ENCODE measurements at regions not wholly inside any gene's neighbourhood (a gene's known extent, or its start where the extent isn't known, plus 50 kb on each side); places are given as distances from the start of the nearest gene placed in this dataset.

GRCh38 chr1:96357141-96357765, 364.3 kb upstream of the PTBP2 start:
- ChIA-PET POLR2A (no interaction called here), CTCF (no interaction called here)
- no peak for TF ChIP-seq CTCF (IDR thresholded peaks at IDR 0.05; ENCODE audit: control extremely low read depth, extremely low read depth, low read depth, missing control alignments)
- no peak for DNase-seq (ENCODE audit: extremely low spot score)

- CTCF ChIA-PET, result no interaction called here
- POLR2A ChIA-PET, result no interaction called here
- no peak for TF ChIP-seq CTCF (IDR thresholded peaks at IDR 0.05; ENCODE audit: control extremely low read depth, extremely low read depth, low read depth, missing control alignments)
- no peak for DNase-seq (ENCODE audit: extremely low spot score)
Measured at GRCh38 chr1:96358057-96358456, 363.5 kb upstream of the PTBP2 start.

GRCh38 chr1:96360036-96360795, 361.4 kb upstream of the PTBP2 start:
- ChIA-PET POLR2A (no interaction called here), CTCF (no interaction called here)
- no peak for TF ChIP-seq CTCF (IDR thresholded peaks at IDR 0.05; ENCODE audit: control extremely low read depth, extremely low read depth, low read depth, missing control alignments)
- no peak for DNase-seq (ENCODE audit: extremely low spot score)

- no peak for TF ChIP-seq CTCF (IDR thresholded peaks at IDR 0.05; ENCODE audit: control extremely low read depth, extremely low read depth, low read depth, missing control alignments)
- no peak for DNase-seq (ENCODE audit: extremely low spot score)
- CTCF ChIA-PET, result no interaction called here
- POLR2A ChIA-PET, result no interaction called here
Measured at GRCh38 chr1:96361271-96361856, 360.2 kb upstream of the PTBP2 start.

- DNase-seq (ENCODE audit: extremely low spot score), result no peak
- ChIA-PET POLR2A (no interaction called here), CTCF (no interaction called here)
- no peak for TF ChIP-seq CTCF (IDR thresholded peaks at IDR 0.05; ENCODE audit: control extremely low read depth, extremely low read depth, low read depth, missing control alignments)
Measured at GRCh38 chr1:96361961-96362360, 359.6 kb upstream of the PTBP2 start.

- CTCF ChIA-PET, result no interaction called here
- DNase-seq (ENCODE audit: extremely low spot score), result no peak
- no peak for TF ChIP-seq CTCF (IDR thresholded peaks at IDR 0.05; ENCODE audit: control extremely low read depth, extremely low read depth, low read depth, missing control alignments)
- POLR2A ChIA-PET, result no interaction called here
Measured at GRCh38 chr1:96362623-96363022, 359.0 kb upstream of the PTBP2 start.

Data from GM10248 (cell line).